Left forelimb (tissue), 1 donor: ENCODE measurements at regions not wholly inside any gene's neighbourhood (a gene's known extent, or its start where the extent isn't known, plus 50 kb on each side); places are given as distances from the start of the nearest gene placed in this dataset.
A peak's percentile ranks its signal among the peaks of the same experiment; 100 is the strongest.

Experiments used
- DNase-seq: peaks from one replicate; pipeline ENCODE4 v3.0.0-alpha.2; 2018; ENCODE audit warnings: low spot score

DNA sequence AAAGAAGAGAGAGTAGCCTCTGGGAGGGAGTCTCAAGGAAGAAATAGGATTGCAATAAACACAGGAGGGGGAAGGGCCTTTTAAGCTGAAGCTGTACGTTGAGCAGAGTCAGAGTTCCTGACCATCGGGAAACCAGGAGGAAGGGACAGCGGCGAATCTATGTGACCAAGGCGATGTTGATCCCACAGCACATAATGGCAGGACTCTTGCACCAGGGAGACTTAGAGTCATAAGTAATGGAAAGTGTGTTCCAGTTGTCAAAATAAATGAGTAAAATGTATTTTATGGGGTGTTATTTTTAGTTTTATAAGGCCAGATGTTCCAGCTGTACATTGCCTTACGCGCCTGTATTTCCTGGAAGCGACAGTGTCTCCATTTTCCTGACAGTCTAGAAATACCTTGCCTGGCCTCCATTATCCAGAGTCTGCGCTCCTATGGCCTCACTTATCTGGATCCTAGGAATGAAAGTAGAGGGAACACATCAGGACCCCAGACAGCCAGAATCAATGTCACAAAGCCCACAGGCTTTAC, 152.8 kb upstream of the COPS8 start:
- DNase-seq, result peak; percentile 65

DNA sequence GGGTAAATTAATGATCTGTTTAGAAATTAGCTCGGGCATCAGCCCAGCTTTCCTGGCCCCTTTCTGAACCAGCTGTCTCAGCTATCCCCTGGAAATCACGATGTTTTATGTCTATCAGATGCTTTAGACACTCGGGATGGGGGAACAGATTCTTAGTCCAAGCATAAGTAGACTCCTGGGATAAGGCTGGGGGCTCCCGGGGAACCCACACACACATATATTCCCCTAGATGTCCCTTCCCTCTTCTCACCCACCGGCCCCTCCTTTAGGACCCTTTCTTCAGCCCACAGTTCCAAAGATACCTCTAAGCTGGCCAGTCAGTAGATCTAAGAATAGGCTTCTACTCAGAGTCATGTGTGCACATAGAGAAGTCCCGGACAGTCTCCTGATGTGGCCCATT, 151.5 kb upstream of the COPS8 start:
- DNase-seq, result peak; percentile 17

DNA sequence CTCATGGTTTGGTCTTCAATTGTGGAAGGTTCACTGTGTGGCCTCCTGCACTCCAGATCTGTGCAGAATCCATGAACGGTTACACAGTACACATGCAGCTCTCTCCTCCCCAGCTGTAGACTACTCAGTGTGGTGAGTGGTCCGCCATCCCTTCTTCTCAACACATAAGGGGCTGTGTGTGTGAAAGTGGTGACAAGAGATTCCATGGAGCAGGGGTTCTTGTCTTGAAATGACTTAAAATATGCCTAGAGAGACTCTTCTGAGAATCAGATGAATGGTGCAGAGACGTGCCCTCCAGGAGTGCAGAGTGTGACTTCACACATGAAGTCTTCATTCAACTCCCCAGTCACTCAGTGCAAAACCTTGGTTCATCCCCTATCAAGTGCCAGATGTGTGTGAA, 151.0 kb upstream of the COPS8 start:
- DNase-seq, result no peak

DNA sequence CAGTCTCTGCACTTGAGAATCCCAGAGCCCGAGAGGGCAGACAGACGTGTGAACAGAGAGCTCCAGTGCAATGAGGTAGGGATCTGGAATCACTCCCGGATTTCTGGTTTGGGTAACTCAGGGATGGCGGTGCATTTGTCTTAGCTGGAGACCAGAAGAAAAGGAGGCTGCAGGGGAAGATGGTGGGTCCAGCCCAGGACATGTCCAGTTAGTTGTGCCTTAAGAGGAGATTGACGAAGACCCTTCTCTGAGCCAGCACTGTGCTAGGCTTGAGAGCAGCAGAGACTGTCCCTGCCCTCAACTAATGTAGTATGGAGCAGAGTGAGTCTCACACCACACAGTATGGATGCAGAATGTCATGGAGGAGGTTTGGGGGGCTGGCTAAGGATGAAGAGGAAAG, 150.6 kb upstream of the COPS8 start:
- peak; percentile 57 for DNase-seq

DNA sequence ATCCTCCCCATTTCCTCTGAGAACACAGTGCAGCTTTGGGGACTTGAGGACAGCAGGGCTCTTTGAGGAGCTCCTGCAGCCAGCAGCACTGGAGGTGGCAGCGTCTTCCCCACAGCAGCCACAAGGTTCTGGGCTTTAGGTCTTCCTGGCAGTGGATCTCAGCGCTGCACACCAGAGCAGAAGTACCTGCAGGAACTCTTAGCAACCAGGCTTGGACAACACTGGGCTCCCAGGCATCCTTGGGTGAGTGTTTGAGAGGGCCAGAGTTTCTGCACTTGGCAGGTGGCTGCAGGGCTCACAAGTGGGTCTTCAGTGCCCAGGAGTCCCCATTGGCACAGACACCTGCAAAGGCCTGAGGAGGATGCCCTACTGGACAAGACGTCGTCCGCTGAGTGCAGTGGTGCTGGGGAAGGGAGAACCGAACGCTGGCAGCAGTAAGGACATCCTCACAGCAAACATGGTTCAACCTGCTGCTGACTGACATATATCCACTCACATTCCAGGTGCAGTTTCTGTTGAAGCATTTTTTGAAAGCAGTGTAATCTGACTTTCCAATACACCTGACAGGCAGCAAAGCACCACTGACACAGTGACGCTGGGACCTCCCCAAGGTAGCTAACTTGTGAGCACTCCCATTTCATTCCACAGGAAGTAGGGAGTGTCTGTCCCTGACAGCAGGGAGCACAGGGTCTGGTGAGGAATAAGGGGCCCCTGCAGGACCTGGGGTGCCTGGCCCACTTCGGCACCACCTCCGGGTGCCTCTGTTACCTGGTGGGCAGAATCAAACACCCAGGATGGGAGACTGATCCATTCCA, 149.9 kb upstream of the COPS8 start:
- peak; percentile 54 for DNase-seq

GRCh38 chr2:236936446-236936940, 149.2 kb upstream of the COPS8 start:
- peak; percentile 45 for DNase-seq

- DNase-seq, result peak; percentile 33
Observed at GRCh38 chr2:236938126-236938525, 147.6 kb upstream of the COPS8 start.

DNA sequence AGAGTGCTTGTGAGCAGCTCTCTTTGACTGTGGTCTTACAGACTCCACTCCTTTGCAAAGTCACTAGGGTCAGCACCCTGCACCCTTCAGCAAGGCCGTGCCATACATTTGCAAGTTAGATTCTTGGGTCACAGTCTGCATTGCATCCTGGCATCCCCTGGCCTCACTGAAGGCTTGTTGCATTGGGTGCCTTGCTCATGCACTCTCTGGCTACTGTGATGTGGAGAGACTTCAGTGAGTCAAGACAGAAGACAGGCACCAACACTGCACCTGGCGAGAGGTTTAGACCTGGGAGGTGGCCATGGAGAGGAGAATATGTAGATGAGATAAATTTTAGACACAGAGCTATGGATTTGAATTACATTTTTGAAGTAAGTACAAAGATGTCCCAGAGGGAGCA, 146.4 kb upstream of the COPS8 start:
- peak; percentile 20 for DNase-seq

- peak; percentile 40 for DNase-seq
Observed at GRCh38 chr2:236939721-236940231, 145.9 kb upstream of the COPS8 start.

GRCh38 chr2:236940497-236940896, 145.2 kb upstream of the COPS8 start:
- DNase-seq, result peak; percentile 18

GRCh38 chr2:236940916-236941520, 144.7 kb upstream of the COPS8 start:
- peak; percentile 44 for DNase-seq

- no peak for DNase-seq
Observed at GRCh38 chr2:236941551-236941950, 144.1 kb upstream of the COPS8 start.

GRCh38 chr2:236942554-236942953, 143.1 kb upstream of the COPS8 start:
- DNase-seq, result no peak

DNA sequence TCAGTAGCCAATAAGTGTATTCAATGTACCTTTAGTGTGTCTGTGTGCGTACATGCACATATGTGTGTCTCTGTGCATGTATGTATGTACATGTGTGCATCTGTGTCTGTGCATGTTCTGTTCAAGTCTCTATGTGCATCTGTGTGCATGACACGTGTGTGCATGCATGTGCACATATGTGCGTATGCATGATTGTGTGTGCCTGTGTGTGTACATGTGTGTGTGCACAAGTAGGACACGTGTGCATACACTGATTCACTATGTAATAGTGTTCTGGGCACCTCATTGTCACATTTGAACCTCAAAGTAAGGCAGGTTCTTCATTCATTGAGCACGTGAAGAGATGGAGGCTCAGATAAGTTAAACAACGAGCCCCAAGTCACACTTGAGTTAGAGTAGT, 142.6 kb upstream of the COPS8 start:
- peak; percentile 9 for DNase-seq

GRCh38 chr2:236943841-236944513, 141.7 kb upstream of the COPS8 start:
- peak; percentile 18 for DNase-seq

GRCh38 chr2:236944561-236944960, 141.1 kb upstream of the COPS8 start:
- DNase-seq, result peak; percentile 5

DNA sequence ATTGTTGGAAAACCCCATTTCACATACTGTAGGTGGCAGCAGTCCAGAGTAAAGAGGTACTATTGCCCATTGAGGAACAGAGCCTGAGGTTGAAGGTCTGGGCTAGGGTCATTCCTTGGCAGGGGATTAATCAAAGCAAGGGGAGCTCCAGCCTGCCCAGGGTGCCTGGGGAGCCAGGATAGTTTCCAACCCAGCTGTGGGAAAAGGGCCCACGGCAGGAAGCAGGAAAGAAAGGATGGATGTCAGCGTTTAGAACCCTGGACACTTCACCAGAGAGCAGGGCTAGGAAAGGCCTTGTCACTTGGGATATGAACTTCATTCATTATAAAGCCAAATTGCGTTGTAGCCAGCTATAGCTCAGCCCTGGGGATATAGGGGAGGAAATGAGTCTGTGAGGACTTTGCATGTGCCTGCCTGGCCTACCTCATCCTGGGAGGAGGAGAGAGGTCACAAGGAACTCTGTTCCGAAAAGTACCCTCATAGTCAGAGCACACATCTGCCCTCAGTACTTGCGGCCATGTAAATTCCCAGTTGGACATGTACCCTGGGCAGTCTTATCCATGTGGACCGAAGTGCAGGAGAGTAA, 140.2 kb upstream of the COPS8 start:
- DNase-seq, result peak; percentile 33

- no peak for DNase-seq
Observed at GRCh38 chr2:236946871-236947270, 138.8 kb upstream of the COPS8 start.

- peak; percentile 26 for DNase-seq
Observed at GRCh38 chr2:236947294-236947693, 138.4 kb upstream of the COPS8 start.

DNA sequence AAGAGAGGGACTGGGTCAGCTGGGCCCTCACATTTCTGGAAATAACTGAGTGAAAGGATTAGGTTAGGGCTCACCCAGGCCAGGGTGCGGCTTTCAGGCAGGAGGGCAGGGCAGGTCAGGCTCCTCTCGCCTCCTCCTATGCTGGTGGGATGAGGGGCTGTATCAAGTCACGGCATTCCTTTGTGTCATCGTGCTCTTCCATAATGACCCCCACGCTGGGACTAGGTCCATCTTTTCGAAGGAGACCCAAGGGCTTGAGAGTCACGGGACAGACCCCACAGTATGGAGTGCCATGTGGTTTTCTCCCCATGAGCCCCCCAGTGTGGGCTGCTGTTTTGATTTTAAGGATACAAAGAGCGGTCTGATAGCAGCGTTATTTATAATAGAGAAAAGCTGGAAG, 137.8 kb upstream of the COPS8 start:
- peak; percentile 42 for DNase-seq

- peak; percentile 26 for DNase-seq
Observed at GRCh38 chr2:236949089-236949905, 136.4 kb upstream of the COPS8 start.
